GM19238 (cell line): ENCODE measurements at regions not wholly inside any gene's neighbourhood (a gene's known extent, or its start where the extent isn't known, plus 50 kb on each side); places are given as distances from the start of the nearest gene placed in this dataset.

Experiments
- DNase-seq: peaks from one replicate; pipeline ENCODE4 v3.0.0; 2011; ENCODE audit warnings: low spot score; ENCODE audit not compliant: insufficient read length

- DNase-seq: no peak
Measured at GRCh38 chr3:162175878-162176277, 679.3 kb downstream of the OTOL1 start.

GRCh38 chr3:162183440-162183839, 686.8 kb downstream of the OTOL1 start:
- DNase-seq: no peak

- DNase-seq: no peak
Measured at GRCh38 chr3:162192340-162193029, 695.9 kb downstream of the OTOL1 start.

GRCh38 chr3:162193148-162194095, 696.8 kb downstream of the OTOL1 start:
- DNase-seq: no peak

GRCh38 chr3:162195147-162195546, 698.5 kb downstream of the OTOL1 start:
- DNase-seq: no peak

GRCh38 chr3:162196964-162197363, 700.4 kb downstream of the OTOL1 start:
- DNase-seq: no peak

- no peak for DNase-seq
Measured at GRCh38 chr3:162200836-162201235, 704.2 kb downstream of the OTOL1 start.

GRCh38 chr3:162206648-162207047, 710.0 kb downstream of the OTOL1 start:
- no peak for DNase-seq

- no peak for DNase-seq
Measured at GRCh38 chr3:162211470-162211869, 714.9 kb downstream of the OTOL1 start.

- DNase-seq: no peak
Measured at GRCh38 chr3:162213196-162213595, 716.6 kb downstream of the OTOL1 start.

GRCh38 chr3:162213956-162214355, 717.3 kb downstream of the OTOL1 start:
- DNase-seq: no peak

GRCh38 chr3:162217647-162218046, 721.0 kb downstream of the OTOL1 start:
- no peak for DNase-seq

GRCh38 chr3:162218479-162218878, 721.9 kb downstream of the OTOL1 start:
- DNase-seq: no peak

GRCh38 chr3:162224746-162225145, 728.1 kb downstream of the OTOL1 start:
- no peak for DNase-seq

GRCh38 chr3:162236949-162237348, 740.3 kb downstream of the OTOL1 start:
- DNase-seq: no peak

- no peak for DNase-seq
Measured at GRCh38 chr3:162250782-162251181, 754.2 kb downstream of the OTOL1 start.

- no peak for DNase-seq
Measured at GRCh38 chr3:162262129-162262528, 765.5 kb downstream of the OTOL1 start.

GRCh38 chr3:162263596-162263995, 767.0 kb downstream of the OTOL1 start:
- no peak for DNase-seq

- DNase-seq: no peak
Measured at GRCh38 chr3:162269636-162270458, 773.2 kb downstream of the OTOL1 start.

- no peak for DNase-seq
Measured at GRCh38 chr3:162274070-162274469, 777.5 kb downstream of the OTOL1 start.

GRCh38 chr3:162278834-162279233, 782.2 kb downstream of the OTOL1 start:
- no peak for DNase-seq

- no peak for DNase-seq
Measured at GRCh38 chr3:162285259-162285658, 788.7 kb downstream of the OTOL1 start.
